ENCODE measurements at regions not wholly inside any gene's neighbourhood (a gene's known extent, or its start where the extent isn't known, plus 50 kb on each side); places are given as distances from the start of the nearest gene placed in this dataset.
A peak's percentile ranks its signal among the peaks of the same experiment; 100 is the strongest.

- no peak for DNase-seq
Observed at GRCh38 chr4:89665662-89666061, 171.3 kb downstream of the SNCA start.

GRCh38 chr4:89664521-89664920, 172.4 kb downstream of the SNCA start:
- no peak for DNase-seq

- DNase-seq: no peak
Observed at GRCh38 chr4:89661173-89661899, 175.6 kb downstream of the SNCA start.

GRCh38 chr4:89660444-89661172, 176.4 kb downstream of the SNCA start:
- DNase-seq: no peak

- no peak for DNase-seq
Observed at GRCh38 chr4:89658701-89659024, 178.3 kb downstream of the SNCA start.

GRCh38 chr4:89657931-89658700, 178.8 kb downstream of the SNCA start:
- DNase-seq: no peak

GRCh38 chr4:89653012-89653411, 183.9 kb downstream of the SNCA start:
- DNase-seq: no peak

GRCh38 chr4:89645482-89645881, 191.5 kb downstream of the SNCA start:
- no peak for DNase-seq

- no peak for DNase-seq
Observed at GRCh38 chr4:89641367-89641687, 195.6 kb downstream of the SNCA start.

GRCh38 chr4:89640620-89641366, 196.2 kb downstream of the SNCA start:
- DNase-seq: peak; percentile 13

- no peak for DNase-seq
Observed at GRCh38 chr4:89639395-89639794, 197.6 kb downstream of the SNCA start.

GRCh38 chr4:89625599-89626293, 211.2 kb downstream of the SNCA start:
- DNase-seq: no peak

GRCh38 chr4:89619206-89619962, 217.6 kb downstream of the SNCA start:
- DNase-seq: no peak

GRCh38 chr4:89618151-89618550, 218.8 kb downstream of the SNCA start:
- no peak for DNase-seq

GRCh38 chr4:89617317-89617716, 219.6 kb downstream of the SNCA start:
- DNase-seq: no peak

- no peak for DNase-seq
Observed at GRCh38 chr4:89616382-89616781, 220.6 kb downstream of the SNCA start.

GRCh38 chr4:89615051-89615450, 221.9 kb downstream of the SNCA start:
- no peak for DNase-seq

- no peak for DNase-seq
Observed at GRCh38 chr4:89614155-89614554, 222.8 kb downstream of the SNCA start.

- no peak for DNase-seq
Observed at GRCh38 chr4:89610236-89610635, 226.7 kb downstream of the SNCA start.

GRCh38 chr4:89609756-89610155, 227.2 kb downstream of the SNCA start:
- DNase-seq: no peak

- no peak for DNase-seq
Observed at GRCh38 chr4:89604951-89605350, 232.0 kb downstream of the SNCA start.

GRCh38 chr4:89599026-89599425, 237.9 kb downstream of the SNCA start:
- no peak for DNase-seq
